ENCODE measurements at regions not wholly inside any gene's neighbourhood (a gene's known extent, or its start where the extent isn't known, plus 50 kb on each side); places are given as distances from the start of the nearest gene placed in this dataset.

GRCh38 chr7:16171928-16172327 is 249.4 kb downstream of the CRPPA start:
- no peaks in the 10 kb centered on the region for H3K27me3 ChIP-seq
- DNase-seq, result no peak
- no peaks in the 10 kb centered on the region for H3K36me3 ChIP-seq
- ATAC-seq, result no peak
- peaks cover 0 to 25% (median 0%) of the 10 kb centered on the region in 11 donors for H3K9me3 ChIP-seq
- no peak overlapping the region for H3K4me3 ChIP-seq
- TF ChIP-seq CTCF (IDR thresholded peaks at IDR 0.05), result no peak
- H3K4me1 ChIP-seq, result peaks cover 0 to 7% (median 0%) of the 10 kb centered on the region in 9 donors
- WGBS, 2 donors, result 75 to 77% methylated on average over 3 of the region's 3 CpGs
- no peak overlapping the region for H3K27ac ChIP-seq
- intact Hi-C loops (cut with DNase I), result no loop called here

GRCh38 chr7:16170671-16171070 is 250.7 kb downstream of the CRPPA start:
- Histone ChIP-seq H3K4me3 (no peak overlapping the region), H3K27me3 (no peaks in the 10 kb centered on the region), H3K36me3 (no peaks in the 10 kb centered on the region), H3K9me3 (peaks cover 0 to 25% (median 0%) of the 10 kb centered on the region in 11 donors), H3K4me1 (peaks cover 0 to 11% (median 0%) of the 10 kb centered on the region in 9 donors), H3K27ac (no peak overlapping the region)
- 95 to 99% methylated on average over 18 of the region's 18 CpGs for WGBS, 2 donors
- intact Hi-C loops (cut with DNase I), result no loop called here
- TF ChIP-seq CTCF (IDR thresholded peaks at IDR 0.05), result no peak
- ATAC-seq (no peak), DNase-seq (no peak)

GRCh38 chr7:16169537-16169936 is 251.8 kb downstream of the CRPPA start:
- H3K36me3 ChIP-seq, result peaks cover 0 to 3% (median 0%) of the 10 kb centered on the region in 9 donors
- ATAC-seq (peak in 2 of 8 donors; percentile 60 to 63), DNase-seq (no peak)
- H3K4me1 ChIP-seq, result peaks cover 0 to 11% (median 0%) of the 10 kb centered on the region in 9 donors
- intact Hi-C loops (cut with DNase I), result no loop called here
- 50 to 53% methylated on average over 2 of the region's 2 CpGs for WGBS, 2 donors
- no peak for TF ChIP-seq CTCF (IDR thresholded peaks at IDR 0.05)
- no peaks in the 10 kb centered on the region for H3K27me3 ChIP-seq
- H3K27ac ChIP-seq, result peak overlapping the region in 1 of 10 donors; percentile 54
- no peak overlapping the region for H3K4me3 ChIP-seq
- peaks cover 0 to 25% (median 0%) of the 10 kb centered on the region in 11 donors for H3K9me3 ChIP-seq

GRCh38 chr7:16167526-16167925 is 253.8 kb downstream of the CRPPA start:
- Histone ChIP-seq H3K36me3 (peaks cover 0 to 3% (median 0%) of the 10 kb centered on the region in 9 donors), H3K4me1 (peaks cover 0 to 11% (median 0%) of the 10 kb centered on the region in 9 donors), H3K4me3 (no peak overlapping the region), H3K9me3 (peaks cover 0 to 25% (median 0%) of the 10 kb centered on the region in 11 donors), H3K27me3 (no peaks in the 10 kb centered on the region), H3K27ac (no peak overlapping the region)
- intact Hi-C loops (cut with DNase I), result no loop called here
- no peak for DNase-seq
- WGBS, 2 donors, result 89 to 93% methylated on average over 3 of the region's 3 CpGs
- ATAC-seq, result no peak
- no peak for TF ChIP-seq CTCF (IDR thresholded peaks at IDR 0.05)

All from heart right ventricle (tissue), 16 donors.